B cell (primary cell): ENCODE measurements at regions not wholly inside any gene's neighbourhood (a gene's known extent, or its start where the extent isn't known, plus 50 kb on each side); places are given as distances from the start of the nearest gene placed in this dataset.

Experiments
- CTCF ChIP-seq: fragments of 200-600 bp; IDR thresholded peaks from one replicate; pipeline ENCODE4 v1.8.0; 2022; ENCODE audit warnings: antibody characterized with exemption, mild to moderate bottlenecking
- EZH2 ChIP-seq: IDR thresholded peaks from 2 replicates; pipeline ENCODE4 v1.6.1; 2012; ENCODE audit warnings: borderline replicate concordance, low read depth, mild to moderate bottlenecking, moderate library complexity, low read length; ENCODE audit not compliant: insufficient read depth, poor library complexity, severe bottlenecking

GRCh38 chr10:10915215-10915614 lies 102.5 kb upstream of the CELF2 start:
- TF ChIP-seq CTCF (no peak), EZH2 (no peak)
